ENCODE measurements at regions not wholly inside any gene's neighbourhood (a gene's known extent, or its start where the extent isn't known, plus 50 kb on each side); places are given as distances from the start of the nearest gene placed in this dataset.

- no peak overlapping the region for H3K4me3 ChIP-seq
- ATAC-seq: no peak
Measured at GRCh38 chr1:91609551-91609950, 108.9 kb downstream of the CDC7 start.

More at GRCh38 chr1:91609551-91609950, 108.9 kb downstream of the CDC7 start:
- DNase-seq (ENCODE audit: low spot score): no peak
- H3K4me3 Mint-ChIP-seq: no peak overlapping the region
- H3K79me2 ChIP-seq (replicated peaks; ENCODE audit: insufficient read depth): no peaks in the 10 kb centered on the region
- peaks cover 18% of the 10 kb centered on the region for H3K4me1 Mint-ChIP-seq
- TF ChIP-seq ZNF331 (CRISPR knock-in tag; IDR thresholded peaks at IDR 0.05; ENCODE audit: low read depth) (no peak), ETS1 (IDR thresholded peaks at IDR 0.05) (no peak), EZH2phosphoT487 (IDR thresholded peaks at IDR 0.05; ENCODE audit: unreplicated experiment) (no peak), EZH2 (IDR thresholded peaks at IDR 0.05; ENCODE audit: low read depth, unreplicated experiment) (no peak), ZNF462 (CRISPR knock-in tag; IDR thresholded peaks at IDR 0.05) (no peak)
- no peaks in the 10 kb centered on the region for H3K9me3 Mint-ChIP-seq
- H3K27me3 ChIP-seq (ENCODE audit: insufficient read depth): no peaks in the 10 kb centered on the region
- H3K27me3 Mint-ChIP-seq (ENCODE audit: insufficient read depth, low read depth, poor library complexity): peaks cover 2% of the 10 kb centered on the region
- no peaks in the 10 kb centered on the region; the same call in 1 of the 2 replicates for H4K20me1 ChIP-seq (replicated peaks; ENCODE audit: insufficient read depth)
- no peak overlapping the region for H3K4me2 ChIP-seq
- H2AFZ ChIP-seq: no peak overlapping the region
- no peaks in the 10 kb centered on the region for H3K36me3 ChIP-seq (ENCODE audit: insufficient read depth)
- H3F3A ChIP-seq (replicated peaks; ENCODE audit: low read depth): no peaks in the 10 kb centered on the region
- no peak overlapping the region for H3K27ac Mint-ChIP-seq
- H3K36me3 Mint-ChIP-seq (ENCODE audit: low read depth): no peaks in the 10 kb centered on the region
- 0 out of 2 replicates have a peak, but pooled peaks cover 2% of the 10 kb centered on the region for H3K9me2 ChIP-seq (ENCODE audit: insufficient read depth)
- 0 out of 2 replicates have a peak, but pooled peaks cover 5% of the 10 kb centered on the region for H3K4me1 ChIP-seq (ENCODE audit: insufficient read depth)
- H3K27ac ChIP-seq (ENCODE audit: low read depth): no peak overlapping the region

Measured in GM23338 (cell line).